AML-193 (cell line): ENCODE measurements at regions not wholly inside any gene's neighbourhood (a gene's known extent, or its start where the extent isn't known, plus 50 kb on each side); places are given as distances from the start of the nearest gene placed in this dataset.
"Not testable (repeated sequence)": the region's sequence is repeated elsewhere in the genome, so short reads cannot be mapped to it uniquely, and the experiment has no call there.

Source experiments
- DNase-seq, 2 experiments: peaks; one replicate each; lab custom pipeline; 2025; lab: John Stamatoyannopoulos, UW

DNA sequence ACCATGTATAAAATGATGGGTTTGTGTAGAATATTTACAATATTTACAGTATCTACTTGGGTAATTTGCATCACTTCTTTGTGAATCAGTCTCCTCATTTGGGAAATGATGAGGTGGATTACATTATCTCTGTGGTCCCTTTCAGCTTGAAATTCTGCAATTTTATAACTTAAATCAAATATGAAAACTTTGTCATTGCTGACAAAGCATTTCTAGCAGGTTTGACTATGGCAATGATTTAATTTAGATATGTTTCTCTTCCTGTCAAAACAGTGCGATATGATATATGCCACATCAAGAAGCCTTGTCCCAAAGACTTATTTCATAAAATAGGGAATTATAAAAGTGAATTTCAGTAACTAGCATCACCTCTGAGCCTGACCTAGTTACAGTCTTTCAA is 315.8 kb upstream of the MEIS2 start:
- no peak for DNase-seq

- no peak for DNase-seq
These were observed 325.2 kb upstream of the MEIS2 start for GRCh38 chr15:37425541-37425940.

GRCh38 chr15:37427393-37427792 is 327.0 kb upstream of the MEIS2 start:
- DNase-seq = not testable (repeated sequence)

- DNase-seq = no peak
These were observed 346.6 kb upstream of the MEIS2 start for GRCh38 chr15:37446921-37447320.

DNA sequence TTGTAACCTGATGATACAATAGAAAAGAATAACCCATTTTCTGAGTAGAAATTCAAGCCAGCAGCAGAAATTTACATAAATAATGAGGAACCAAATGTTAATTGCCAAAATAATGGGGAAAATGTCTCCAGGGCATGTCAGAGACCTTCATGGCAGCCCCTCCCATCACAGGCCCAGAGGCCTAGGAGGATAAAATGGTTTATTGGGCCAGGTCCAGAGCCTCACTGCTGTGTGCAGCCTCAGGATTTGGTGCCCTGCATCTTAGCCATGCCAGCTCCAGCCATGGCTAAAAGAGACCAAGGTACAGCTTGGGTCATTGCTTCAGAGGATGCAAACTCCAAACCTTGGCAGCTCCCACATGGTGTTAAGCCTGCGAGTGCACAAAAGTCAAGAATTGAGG is 352.1 kb upstream of the MEIS2 start:
- DNase-seq = no peak

DNA sequence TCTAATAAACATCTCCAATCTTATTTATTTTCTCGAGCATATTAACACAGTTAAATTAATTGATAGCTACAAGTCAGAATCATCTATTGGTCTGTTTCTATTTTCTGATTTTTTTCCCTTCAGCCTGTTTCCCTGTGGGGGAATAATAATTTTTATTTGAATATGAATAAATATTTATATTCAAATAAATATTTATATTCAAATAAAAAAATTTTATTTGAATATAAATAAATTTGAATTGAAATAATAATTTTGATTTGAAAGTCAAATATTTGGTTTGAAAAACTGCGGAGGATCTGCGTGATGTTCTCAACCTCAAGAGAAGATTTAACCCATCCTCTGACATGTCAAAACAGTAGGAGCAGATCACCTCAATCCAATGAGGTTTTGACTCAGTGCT is 380.1 kb upstream of the MEIS2 start:
- no peak for DNase-seq

GRCh38 chr15:37481126-37481525 is 380.8 kb upstream of the MEIS2 start:
- DNase-seq = no peak

DNA sequence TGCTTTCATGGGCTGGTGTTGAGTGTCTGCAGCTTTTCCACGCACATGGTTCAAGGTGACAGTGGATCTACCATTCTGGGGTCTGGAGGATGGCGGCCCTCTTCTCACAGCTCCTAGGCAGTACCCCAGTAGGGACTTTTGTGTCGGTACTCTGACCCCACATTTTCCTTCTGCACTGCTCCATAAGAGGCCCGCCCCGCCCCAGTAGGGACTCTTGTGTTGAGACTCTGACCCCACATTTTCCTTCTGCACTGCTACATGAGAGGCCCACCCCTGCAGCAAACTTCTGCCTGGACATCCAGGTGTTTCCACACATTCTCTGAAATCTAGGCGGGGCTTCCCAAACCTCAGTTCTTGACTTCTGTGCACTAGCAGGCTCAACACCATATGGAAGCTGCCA is 383.4 kb upstream of the MEIS2 start:
- no peak for DNase-seq

DNA sequence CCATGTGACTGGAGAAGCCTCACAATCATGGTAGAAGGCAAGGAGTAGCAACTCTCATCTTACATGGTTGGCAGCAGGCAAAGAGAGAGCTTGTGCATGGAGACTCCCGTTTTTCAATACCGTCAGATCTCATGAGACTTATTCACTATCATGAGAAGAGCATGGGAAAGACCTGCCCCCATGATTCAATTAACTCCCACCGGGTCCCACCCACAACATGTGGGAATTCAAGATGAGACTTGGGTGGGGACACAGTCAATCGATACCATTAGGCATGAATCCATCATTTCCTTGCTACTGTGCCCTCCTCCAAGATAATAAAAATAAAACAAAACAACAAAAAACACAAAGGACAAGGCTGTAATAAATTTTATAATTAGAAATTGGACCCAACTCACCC is 384.7 kb upstream of the MEIS2 start:
- DNase-seq = no peak

DNA sequence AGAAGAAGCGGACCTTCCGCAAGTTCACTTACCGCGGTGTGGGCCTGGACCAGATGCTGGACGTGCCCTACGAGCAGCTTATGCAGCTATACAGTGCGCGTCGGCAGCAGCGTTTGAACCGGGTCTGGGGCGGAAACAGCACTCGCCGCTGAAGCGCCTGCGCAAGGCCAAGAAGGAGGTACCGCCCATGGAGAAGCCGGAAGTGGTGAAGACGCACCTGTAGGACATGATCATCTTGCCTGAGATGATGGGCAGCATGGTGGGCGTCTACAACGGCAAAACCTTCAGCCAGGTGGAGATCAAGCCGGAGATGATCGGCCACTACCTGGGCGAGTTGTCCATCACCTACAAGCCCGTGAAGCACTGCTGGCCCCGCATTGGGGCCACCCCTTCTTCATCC is 390.4 kb upstream of the MEIS2 start:
- no peak for DNase-seq

DNA sequence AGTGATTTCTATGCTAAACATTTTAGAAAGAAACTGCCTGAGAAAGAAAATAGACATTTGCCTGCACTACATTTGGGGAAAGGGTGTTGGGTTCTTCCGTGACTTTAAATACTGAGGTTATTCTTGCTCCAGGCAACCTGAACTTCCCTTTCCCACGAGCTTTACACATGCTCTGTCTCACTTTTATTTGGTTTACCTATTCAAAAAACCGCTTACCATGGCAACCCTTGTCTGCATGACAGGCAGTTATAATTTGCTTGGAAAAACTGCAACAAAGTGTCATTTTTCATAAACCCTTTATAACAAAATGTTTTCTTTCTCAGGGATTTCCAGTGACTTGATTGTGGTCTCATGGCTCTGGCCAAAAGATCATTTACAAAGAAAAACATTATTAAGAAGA is 416.3 kb upstream of the MEIS2 start:
- DNase-seq = no peak

- no peak for DNase-seq
These were observed 417.0 kb upstream of the MEIS2 start for GRCh38 chr15:37517191-37517895.

GRCh38 chr15:37518436-37518835 is 416.0 kb upstream of the TMCO5A start:
- no peak for DNase-seq

DNA sequence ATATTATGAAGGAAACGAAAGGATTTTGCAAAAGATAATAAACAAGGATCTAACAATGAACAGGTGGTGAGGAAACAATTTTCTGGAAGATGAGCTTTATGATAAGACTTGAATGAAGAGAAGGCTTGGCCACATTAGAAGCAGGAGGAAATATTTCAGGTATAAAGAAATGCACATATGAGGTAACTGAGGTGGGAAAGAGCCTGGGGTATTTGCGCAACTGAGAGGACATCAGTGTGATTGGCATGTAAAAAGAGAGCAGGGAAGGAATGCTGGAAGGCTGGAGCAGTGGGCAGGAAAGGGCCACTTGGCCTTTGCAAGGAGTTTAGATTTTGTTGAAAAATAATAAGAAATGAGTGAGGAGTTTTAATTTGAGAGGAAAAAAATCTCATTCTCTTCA is 414.4 kb upstream of the TMCO5A start:
- no peak for DNase-seq

DNA sequence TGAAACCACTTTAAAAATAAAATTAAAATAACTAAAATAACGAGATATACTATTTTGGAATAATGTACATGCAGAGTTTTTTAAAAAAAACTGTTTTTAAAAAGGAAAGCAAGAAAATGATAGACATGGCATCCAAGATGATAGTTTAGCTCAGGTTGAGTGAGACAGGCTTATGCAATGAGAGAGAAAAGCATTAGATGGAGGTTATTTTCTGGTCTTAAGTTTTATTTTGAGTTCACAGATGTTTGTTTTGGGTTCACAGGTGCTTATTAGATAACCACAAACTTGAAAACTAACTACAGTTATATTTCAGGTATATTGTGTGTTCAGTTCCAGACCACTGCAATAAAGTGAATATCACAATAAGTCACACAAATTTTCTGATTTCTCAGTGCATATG is 413.6 kb upstream of the TMCO5A start:
- no peak for DNase-seq

- DNase-seq = peak in 1 of 2 experiments; percentile 0
These were observed 409.8 kb upstream of the TMCO5A start for GRCh38 chr15:37524601-37525000.

- DNase-seq = no peak
These were observed 406.0 kb upstream of the TMCO5A start for GRCh38 chr15:37528432-37528831.

GRCh38 chr15:37536967-37537605 is 397.4 kb upstream of the TMCO5A start:
- DNase-seq = no peak

DNA sequence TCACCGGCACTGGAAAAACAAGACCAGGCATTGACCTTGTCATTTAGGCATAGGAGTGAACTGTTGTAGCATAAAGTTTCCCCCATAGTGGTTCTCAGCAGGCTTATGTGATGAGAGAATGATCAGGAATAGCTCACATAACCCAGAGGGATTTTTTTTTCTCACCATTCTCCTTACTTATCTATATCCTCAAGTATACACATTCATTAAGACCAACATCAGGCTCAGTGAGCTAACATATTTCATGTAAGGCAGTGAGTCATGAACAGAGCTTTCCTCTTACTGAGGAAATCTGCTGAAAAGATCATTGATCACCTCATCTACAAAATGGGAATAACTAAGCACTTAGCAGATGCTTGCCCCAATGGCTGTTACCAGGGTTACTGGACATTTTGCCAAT is 396.6 kb upstream of the TMCO5A start:
- no peak for DNase-seq

- no peak for DNase-seq
These were observed 386.3 kb upstream of the TMCO5A start for GRCh38 chr15:37548116-37548515.

GRCh38 chr15:37550360-37551024 is 383.9 kb upstream of the TMCO5A start:
- DNase-seq = no peak

- DNase-seq = no peak
These were observed 362.0 kb upstream of the TMCO5A start for GRCh38 chr15:37572401-37572800.

GRCh38 chr15:37574985-37575384 is 359.5 kb upstream of the TMCO5A start:
- no peak for DNase-seq
